AG10803 (cell line): ENCODE measurements at regions not wholly inside any gene's neighbourhood (a gene's known extent, or its start where the extent isn't known, plus 50 kb on each side); places are given as distances from the start of the nearest gene placed in this dataset.
"Not testable (repeated sequence)": the region's sequence is repeated elsewhere in the genome, so short reads cannot be mapped to it uniquely, and the experiment has no call there.

Source experiments
- DNase-seq: peaks from one replicate; pipeline ENCODE4 v3.0.0; 2010; ENCODE audit warnings: low read depth
- H3K4me3 ChIP-seq: 2 replicates; pipeline ENCODE4 v1.5.1; 2011; ENCODE audit warnings: mild to moderate bottlenecking, low read length, control low read depth

DNA sequence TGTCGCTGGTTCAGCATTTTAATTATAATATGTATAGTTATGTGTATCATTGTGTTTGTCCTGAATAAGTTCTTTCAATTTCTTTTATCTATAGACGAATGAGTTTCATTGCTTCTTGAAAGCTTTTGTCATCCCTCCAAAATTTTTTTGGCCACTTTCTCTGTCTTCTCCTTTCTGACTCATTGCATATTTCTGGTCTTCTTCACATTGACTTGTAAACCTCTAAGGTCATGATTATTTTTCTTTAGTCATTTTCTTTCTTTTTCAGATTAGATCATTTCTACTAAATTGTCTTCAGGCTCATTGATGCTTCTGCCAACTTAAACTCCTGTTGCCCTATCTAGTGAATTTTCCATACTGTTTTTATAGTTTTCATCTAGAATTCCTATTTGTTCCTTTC is 555.1 kb downstream of the RPIA start:
- H3K4me3 ChIP-seq, result not testable (repeated sequence)
- peak; percentile 31 for DNase-seq

DNA sequence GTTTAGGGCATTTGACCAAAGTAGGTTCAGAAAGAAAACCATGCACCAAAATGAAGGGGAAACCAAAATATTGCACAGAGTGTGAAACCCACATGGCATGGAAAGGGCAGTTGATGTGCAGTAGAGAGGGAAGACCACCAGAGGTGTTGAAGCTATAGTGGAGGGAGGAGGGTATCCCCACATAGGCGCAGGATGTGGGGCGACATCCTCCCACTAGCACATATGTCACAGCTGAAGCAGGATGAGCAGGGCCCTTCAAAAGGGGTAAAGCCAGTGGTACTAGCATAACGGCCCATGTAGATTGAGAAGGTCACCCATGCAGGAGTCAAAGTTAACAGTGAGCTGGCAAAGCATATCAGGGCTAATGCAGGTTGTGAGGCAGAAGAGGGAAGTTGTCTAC is 563.5 kb downstream of the RPIA start:
- not testable (repeated sequence) for DNase-seq, H3K4me3 ChIP-seq

DNA sequence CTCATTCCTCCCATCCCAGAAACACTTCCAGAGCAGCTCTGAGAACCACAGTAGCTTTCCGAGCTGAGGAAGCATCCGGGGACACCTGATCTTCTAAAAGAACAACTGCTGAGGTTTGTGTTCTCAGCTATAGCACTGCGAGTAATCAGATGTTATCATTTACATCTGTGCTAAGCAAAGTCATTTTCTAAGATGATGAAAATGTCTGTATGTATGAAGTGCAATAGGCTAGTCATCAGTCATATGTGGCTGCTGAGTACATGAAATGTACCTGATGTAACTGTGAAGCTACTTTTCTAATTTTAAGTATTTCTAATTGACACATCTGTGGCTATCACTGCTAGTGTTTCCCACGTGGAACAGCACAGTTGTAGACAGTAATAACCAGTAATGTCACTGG is 582.0 kb downstream of the RPIA start:
- DNase-seq, H3K4me3 ChIP-seq: not testable (repeated sequence)

DNA sequence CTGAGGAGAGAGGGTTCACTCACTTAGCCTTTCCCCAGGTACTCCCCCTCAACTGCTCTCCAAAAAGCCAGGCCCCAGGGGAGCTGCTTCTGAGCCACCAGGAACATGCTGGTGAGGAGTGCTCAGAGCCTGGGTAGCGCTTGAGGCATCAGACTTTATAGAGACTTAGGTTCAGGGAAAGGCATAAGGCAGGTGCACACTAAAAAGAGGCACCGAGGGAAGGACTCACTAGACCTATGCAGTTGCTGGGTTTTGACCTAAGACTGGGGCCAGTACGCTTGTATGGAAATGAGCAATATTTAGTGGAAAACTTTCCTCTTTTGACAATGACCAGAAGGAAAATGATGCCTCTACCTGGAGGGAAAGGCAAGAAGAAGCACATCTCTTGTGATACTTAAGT is 589.1 kb downstream of the RPIA start:
- not testable (repeated sequence) for H3K4me3 ChIP-seq, DNase-seq

DNA sequence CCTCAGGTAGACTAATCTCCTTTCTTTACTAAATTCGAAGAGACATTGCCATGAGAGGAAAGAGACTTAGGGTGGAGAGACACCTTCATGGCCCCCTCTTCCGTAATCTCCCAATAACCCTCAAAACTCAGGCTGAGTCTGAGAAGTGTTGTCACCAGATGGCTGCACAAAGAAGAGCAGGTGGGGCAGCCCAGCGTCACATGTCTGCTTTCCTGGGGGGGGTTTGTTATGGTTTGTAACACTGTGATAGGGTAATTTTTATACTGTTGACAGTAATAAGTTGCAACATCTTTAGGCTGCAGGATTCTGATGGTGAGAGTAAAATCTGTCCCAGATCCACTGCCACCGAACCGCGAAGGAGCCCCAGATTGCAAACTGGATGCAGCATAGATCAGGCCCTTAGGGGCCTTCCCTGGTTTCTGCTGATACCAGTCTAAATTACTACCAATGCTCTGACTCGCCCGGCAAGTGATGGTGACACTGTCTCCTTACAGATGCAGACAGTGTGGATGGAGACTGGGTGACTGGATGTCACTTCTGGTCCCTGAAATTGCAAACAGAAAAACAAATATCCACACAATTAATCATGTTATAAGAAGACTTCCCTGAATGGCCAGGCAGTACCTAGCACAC is 595.1 kb downstream of the RPIA start:
- H3K4me3 ChIP-seq, DNase-seq: not testable (repeated sequence)

DNA sequence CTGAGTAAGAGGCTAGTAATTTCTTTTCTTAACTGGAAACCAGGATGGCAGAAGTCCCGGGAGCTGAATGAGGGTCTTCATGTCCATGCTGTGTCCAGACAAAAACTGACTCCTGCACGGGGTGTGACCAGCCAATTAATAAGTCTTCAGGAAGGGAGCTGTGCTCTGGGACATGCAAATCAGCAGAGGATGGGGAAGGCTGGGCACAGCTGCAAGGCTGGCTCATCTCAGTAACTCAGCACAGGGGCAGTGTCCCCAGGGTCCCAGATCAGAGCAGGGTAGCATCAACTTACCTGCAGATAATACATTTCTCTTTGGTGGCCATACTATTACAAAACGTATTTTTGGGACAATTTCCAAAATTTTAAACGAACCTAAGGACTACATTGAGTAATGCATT is 595.6 kb downstream of the RPIA start:
- DNase-seq, H3K4me3 ChIP-seq: not testable (repeated sequence)

DNA sequence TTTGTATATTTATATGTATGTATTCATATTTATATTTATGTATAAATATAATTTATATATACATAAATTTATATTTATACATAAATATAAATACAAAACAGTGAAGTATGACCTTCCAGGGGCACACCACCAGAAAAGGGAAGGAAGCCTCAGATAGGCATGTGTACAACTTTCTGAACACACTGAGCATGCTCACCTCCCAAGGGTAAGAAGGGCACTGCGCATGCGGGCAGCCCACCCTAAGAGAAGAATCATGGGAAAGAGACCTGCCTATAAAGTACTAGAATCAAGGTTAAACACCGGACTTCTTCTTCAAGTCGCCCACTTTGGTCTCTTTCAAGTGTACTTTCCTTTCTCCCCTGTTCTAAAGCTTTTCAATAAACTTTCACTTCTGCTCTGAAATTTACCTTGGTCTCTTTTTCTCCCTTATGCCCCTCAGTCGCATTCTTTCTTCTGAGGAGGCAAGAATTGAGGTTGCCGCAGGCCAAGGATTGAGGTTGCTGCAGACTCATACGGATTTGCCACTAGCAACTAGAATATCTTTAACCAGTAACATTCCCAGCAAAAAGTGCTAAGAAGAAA is 600.3 kb downstream of the RPIA start:
- H3K4me3 ChIP-seq, DNase-seq: not testable (repeated sequence)

DNA sequence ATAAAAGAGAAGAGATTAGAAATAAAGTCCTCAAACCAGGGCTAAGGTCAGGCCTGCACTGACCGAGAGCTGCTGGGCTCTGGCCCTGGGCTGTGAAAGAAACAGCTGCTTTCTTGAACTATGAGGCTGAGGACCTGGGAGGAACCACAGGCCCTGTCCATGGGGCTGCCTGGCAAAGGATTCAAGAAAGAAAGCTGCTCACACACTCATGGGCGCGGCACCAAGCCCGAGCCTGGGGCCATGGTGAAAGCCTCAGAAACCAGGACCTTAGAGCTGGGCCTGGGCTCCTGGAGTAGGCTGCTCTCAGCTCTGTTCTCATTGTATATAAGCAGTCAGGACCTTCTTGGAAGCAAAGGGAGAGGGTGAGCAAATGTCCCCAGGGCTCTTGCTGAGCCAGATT is 601.9 kb downstream of the RPIA start:
- not testable (repeated sequence) for H3K4me3 ChIP-seq, DNase-seq

DNA sequence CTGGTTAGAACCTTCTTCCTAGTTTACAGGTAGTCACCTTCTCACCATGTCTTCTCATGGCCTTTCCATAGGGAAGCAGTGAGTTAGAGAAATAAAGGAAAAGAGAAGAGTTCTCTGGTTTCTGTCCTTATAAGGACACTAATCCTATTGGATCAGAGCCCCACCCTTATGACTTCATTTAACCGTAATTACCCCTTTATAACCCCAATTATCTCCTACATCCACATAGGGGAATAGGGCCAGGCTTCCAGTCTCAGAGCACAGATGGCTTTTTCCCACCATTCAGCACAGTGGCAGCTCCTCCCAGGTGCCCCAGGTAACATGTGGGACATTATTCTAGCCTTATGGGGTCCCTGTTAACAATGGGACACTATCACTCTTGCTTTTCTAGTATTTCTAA is 602.9 kb downstream of the RPIA start:
- not testable (repeated sequence) for H3K4me3 ChIP-seq, DNase-seq

DNA sequence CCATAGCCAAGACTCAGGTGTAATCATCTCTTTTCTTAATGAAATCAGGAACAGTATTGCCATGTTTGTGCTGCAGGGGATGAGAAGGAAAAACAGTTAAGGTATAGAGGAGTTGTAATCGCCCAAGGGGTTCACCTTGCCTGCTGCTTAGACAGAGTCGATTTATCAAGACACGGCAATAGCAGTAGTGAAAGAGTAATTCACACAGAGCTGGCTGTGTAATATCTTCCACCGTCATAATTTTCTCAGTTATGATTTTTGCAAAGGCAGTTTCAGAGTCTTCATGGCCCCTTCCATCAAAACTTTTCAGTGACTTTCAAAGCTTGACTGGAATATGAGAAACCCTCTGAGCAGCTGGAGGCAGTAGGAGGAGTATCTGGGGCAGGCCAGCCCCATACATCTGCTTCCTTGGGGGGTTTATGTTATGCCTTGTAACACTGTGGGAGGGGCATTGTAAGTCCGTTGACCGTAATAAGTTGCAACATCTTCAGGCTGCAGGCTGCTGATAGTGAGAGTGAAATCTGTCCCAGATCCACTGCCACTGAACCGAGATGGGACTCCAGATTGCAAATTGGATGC is 605.4 kb downstream of the RPIA start:
- not testable (repeated sequence) for DNase-seq, H3K4me3 ChIP-seq

DNA sequence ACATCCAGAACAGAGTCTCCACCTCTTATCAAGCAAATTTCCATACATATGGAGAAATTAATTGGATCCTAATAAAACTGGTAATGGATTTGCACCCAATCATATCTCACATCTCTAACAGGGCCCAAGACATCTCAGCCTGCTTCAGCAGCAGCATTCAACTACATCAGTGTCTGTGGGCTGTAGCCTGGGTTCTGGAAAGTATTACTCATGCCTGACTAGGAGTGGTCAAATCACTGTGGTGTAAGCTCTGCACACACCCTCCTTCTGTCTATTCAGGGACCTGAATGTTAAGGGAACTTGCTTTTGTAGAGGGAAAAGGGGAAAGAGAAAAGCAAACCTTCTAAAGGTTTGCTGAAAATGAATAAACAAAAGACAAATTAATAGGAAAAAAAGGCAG is 607.7 kb downstream of the RPIA start:
- H3K4me3 ChIP-seq, result not testable (repeated sequence)

DNA sequence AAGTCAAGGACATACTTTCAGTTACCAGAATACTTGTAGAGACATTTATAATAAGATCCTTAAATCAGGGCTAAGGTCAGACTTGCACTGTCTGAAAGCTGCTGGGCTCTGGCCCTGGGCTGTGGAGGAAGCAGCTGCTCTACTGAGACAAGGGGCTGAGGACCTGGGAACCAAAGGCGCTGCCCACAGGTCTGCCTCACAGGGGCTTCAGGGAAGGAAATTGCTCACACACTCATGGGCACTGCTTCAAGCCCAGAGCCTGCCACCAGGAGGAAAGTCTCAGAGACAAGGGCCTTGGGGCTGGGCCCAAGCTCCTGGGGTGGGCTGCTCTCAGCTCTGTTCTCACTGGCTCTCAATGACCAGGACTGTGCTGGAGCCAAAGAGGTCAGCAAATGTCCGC is 614.1 kb downstream of the RPIA start:
- DNase-seq, result not testable (repeated sequence)

More for the DNA sequence above, 607.7 kb downstream of the RPIA start:
- not testable (repeated sequence) for DNase-seq

DNA sequence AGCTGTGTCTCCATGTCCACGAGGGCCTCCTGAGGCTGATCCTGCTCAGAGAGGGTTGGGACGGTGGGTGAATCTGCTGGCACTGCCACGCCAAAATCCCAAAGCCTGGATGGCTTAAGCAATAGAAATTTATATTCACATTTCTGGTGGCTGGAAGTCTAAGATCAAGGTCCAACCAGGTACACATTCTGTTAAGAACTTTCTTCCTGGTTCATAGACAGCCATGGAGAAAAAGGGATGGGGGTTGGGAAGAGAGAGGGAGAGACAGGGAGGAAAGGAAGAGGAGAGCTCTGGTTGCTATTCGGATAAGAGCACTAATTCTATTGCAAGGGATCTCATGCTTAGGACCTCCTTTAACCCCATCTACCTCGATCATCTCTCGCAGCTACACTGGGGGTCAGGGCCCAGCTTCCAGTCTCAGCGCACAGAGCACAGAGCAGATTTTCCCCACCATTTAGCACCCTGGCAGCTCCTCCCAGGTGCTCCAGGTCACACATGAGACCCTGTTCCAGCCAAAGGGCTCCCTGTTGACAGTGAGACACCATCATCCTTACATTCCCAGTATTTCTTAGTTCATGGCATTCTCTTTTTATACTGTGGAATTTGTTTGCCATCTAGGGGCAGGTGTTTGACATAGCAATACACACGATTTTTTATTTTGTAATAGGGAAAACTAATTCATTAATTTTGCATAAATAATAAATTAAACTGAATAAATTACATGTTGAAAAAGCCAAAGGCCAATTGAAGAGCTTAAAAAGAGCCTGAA is 615.6 kb downstream of the RPIA start:
- H3K4me3 ChIP-seq, DNase-seq: not testable (repeated sequence)

More for the DNA sequence above, 614.1 kb downstream of the RPIA start:
- not testable (repeated sequence) for H3K4me3 ChIP-seq

DNA sequence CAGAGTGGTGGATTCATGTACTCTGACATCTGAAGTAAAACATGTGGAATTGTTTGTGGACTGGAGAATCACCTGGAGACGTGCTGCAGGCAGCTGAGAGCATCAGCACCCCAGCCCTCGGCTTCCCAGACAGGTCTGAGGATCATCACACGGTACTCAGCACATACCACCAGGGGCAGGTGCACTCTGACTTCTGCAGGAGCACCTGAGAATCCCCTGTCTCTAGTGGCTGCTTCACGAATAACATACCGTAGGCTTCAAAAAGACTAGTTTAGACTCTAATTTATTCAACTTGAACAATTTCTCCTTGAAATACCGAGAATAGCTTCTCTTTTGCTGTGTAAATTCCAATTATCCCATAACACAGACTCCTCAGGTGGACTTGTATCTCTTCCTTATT is 627.5 kb downstream of the RPIA start:
- DNase-seq, H3K4me3 ChIP-seq: not testable (repeated sequence)

DNA sequence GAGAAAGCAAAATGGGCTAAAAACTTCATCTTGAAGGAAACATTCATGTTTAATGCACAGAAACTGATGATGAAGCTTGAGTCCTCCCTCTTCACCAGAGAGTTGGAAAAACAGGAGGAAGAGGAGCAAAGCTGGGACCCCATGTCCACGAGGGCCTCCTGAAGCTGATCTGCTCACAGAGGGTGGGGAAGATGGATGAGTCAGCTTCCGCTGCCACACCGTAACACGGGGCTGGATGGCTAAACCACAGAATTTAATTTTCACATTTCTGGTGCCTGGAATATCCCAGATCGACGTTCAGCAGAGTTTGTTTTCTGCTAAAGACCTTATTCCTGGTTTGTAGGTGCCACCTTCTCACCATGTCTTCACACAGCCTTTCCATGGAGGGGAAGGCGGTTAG is 634.4 kb downstream of the RPIA start:
- not testable (repeated sequence) for H3K4me3 ChIP-seq, DNase-seq
